ENCODE measurements at regions not wholly inside any gene's neighbourhood (a gene's known extent, or its start where the extent isn't known, plus 50 kb on each side); places are given as distances from the start of the nearest gene placed in this dataset.

GRCh38 chr3:107992976-107993684 is 97.7 kb downstream of the CD47 start:
- no peak for DNase-seq (ENCODE audit: low read depth in 1 of 2, low spot score in 1 of 2)

- no peak for DNase-seq (ENCODE audit: low read depth in 1 of 2, low spot score in 1 of 2)
Observed at GRCh38 chr3:107990926-107991325, 99.9 kb downstream of the CD47 start.

GRCh38 chr3:107990433-107990832 is 100.4 kb downstream of the CD47 start:
- no peak for DNase-seq (ENCODE audit: low read depth in 1 of 2, low spot score in 1 of 2)

GRCh38 chr3:107989661-107990060 is 101.2 kb downstream of the CD47 start:
- no peak for DNase-seq (ENCODE audit: low read depth in 1 of 2, low spot score in 1 of 2)

GRCh38 chr3:107988460-107989175 is 102.2 kb downstream of the CD47 start:
- no peak for DNase-seq (ENCODE audit: low read depth in 1 of 2, low spot score in 1 of 2)

- DNase-seq (ENCODE audit: low read depth in 1 of 2, low spot score in 1 of 2): no peak
Observed at GRCh38 chr3:107987036-107987939, 103.5 kb downstream of the CD47 start.

GRCh38 chr3:107986505-107986904 is 104.3 kb downstream of the CD47 start:
- no peak for DNase-seq (ENCODE audit: low read depth in 1 of 2, low spot score in 1 of 2)

- peak in 1 of 2 donors; percentile 13 for DNase-seq (ENCODE audit: low read depth in 1 of 2, low spot score in 1 of 2)
Observed at GRCh38 chr3:107985496-107985895, 105.3 kb downstream of the CD47 start.

GRCh38 chr3:107983247-107983646 is 107.6 kb downstream of the CD47 start:
- DNase-seq (ENCODE audit: low read depth in 1 of 2, low spot score in 1 of 2): no peak

- no peak for DNase-seq (ENCODE audit: low read depth in 1 of 2, low spot score in 1 of 2)
Observed at GRCh38 chr3:107982165-107982564, 108.7 kb downstream of the CD47 start.

GRCh38 chr3:107981471-107982111 is 109.2 kb downstream of the CD47 start:
- DNase-seq (ENCODE audit: low read depth in 1 of 2, low spot score in 1 of 2): no peak

GRCh38 chr3:107979538-107979937 is 111.3 kb downstream of the CD47 start:
- DNase-seq (ENCODE audit: low read depth in 1 of 2, low spot score in 1 of 2): no peak

- no peak for DNase-seq (ENCODE audit: low read depth in 1 of 2, low spot score in 1 of 2)
Observed at GRCh38 chr3:107978131-107979055, 112.4 kb downstream of the CD47 start.

- no peak for DNase-seq (ENCODE audit: low read depth in 1 of 2, low spot score in 1 of 2)
Observed at GRCh38 chr3:107977221-107978130, 113.4 kb downstream of the CD47 start.

GRCh38 chr3:107976202-107976800 is 114.5 kb downstream of the CD47 start:
- no peak for DNase-seq (ENCODE audit: low read depth in 1 of 2, low spot score in 1 of 2)

- DNase-seq (ENCODE audit: low read depth in 1 of 2, low spot score in 1 of 2): no peak
Observed at GRCh38 chr3:107975529-107976201, 115.2 kb downstream of the CD47 start.

GRCh38 chr3:107973961-107974360 is 116.9 kb downstream of the CD47 start:
- DNase-seq (ENCODE audit: low read depth in 1 of 2, low spot score in 1 of 2): no peak

- no peak for DNase-seq (ENCODE audit: low read depth in 1 of 2, low spot score in 1 of 2)
Observed at GRCh38 chr3:107973152-107973551, 117.7 kb downstream of the CD47 start.
